ENCODE measurements at regions not wholly inside any gene's neighbourhood (a gene's known extent, or its start where the extent isn't known, plus 50 kb on each side); places are given as distances from the start of the nearest gene placed in this dataset.

GRCh38 chr13:73198991-73199411 is 140.2 kb downstream of the KLF5 start:
- POLR2A ChIA-PET = no interaction called here
- no peak for DNase-seq

GRCh38 chr13:73195091-73195490 is 136.3 kb downstream of the KLF5 start:
- no peak overlapping the region for H3K27ac Mint-ChIP-seq
- no peak for DNase-seq
- no peak for ATAC-seq (replicated peaks in 1 of 4)
- Histone ChIP-seq H3K4me3 (ENCODE audit: control insufficient read depth in 1 of 2, extremely low read depth in 1 of 2, low read length in 1 of 2) (no peak overlapping the region), H3K36me3 (ENCODE audit: control insufficient read depth in 2 of 2, extremely low read depth in 1 of 2, insufficient read depth in 1 of 2, low read length in 1 of 2) (no peaks in the 10 kb centered on the region), H3K27me3 (replicated peaks in 1 of 2; ENCODE audit: control insufficient read depth in 2 of 2, extremely low read depth in 1 of 2, insufficient read depth in 2 of 2, low read length in 1 of 2) (peaks cover 0 to 1% of the 10 kb centered on the region in 2 experiments), H3K4me1 (ENCODE audit: control insufficient read depth in 1 of 2, extremely low read depth in 1 of 2, insufficient read depth in 2 of 2, low read length in 2 of 2) (no peaks in the 10 kb centered on the region), H3K27ac (ENCODE audit: low read length) (no peak overlapping the region), H3K9me3 (no peaks in the 10 kb centered on the region)
- CTCF ChIA-PET = interaction anchor here in 1 of 2 donors (0.6 to 0.7 kb wide), 2 partner anchors 22 to 52 kb away, joined by 3 read pairs; no protein-coding TSS in a partner anchor
- H3K9me3 Mint-ChIP-seq = peaks cover 0 to 5% (median 0%) of the 10 kb centered on the region in 3 donors
- H3K27me3 Mint-ChIP-seq = peaks cover 0 to 8% of the 10 kb centered on the region in 2 donors
- H3K4me1 Mint-ChIP-seq = peaks cover 0 to 5% (median 3%) of the 10 kb centered on the region in 3 donors
- H3K4me3 Mint-ChIP-seq = no peak overlapping the region
- H3K36me3 Mint-ChIP-seq = no peaks in the 10 kb centered on the region
- POLR2A ChIA-PET = no interaction called here

More at GRCh38 chr13:73198991-73199411, 140.2 kb downstream of the KLF5 start:
- Histone ChIP-seq H3K9me3 (no peaks in the 10 kb centered on the region), H3K4me1 (ENCODE audit: control insufficient read depth in 1 of 2, extremely low read depth in 1 of 2, insufficient read depth in 2 of 2, low read length in 2 of 2) (no peaks in the 10 kb centered on the region), H3K36me3 (ENCODE audit: control insufficient read depth in 2 of 2, extremely low read depth in 1 of 2, insufficient read depth in 1 of 2, low read length in 1 of 2) (no peaks in the 10 kb centered on the region), H3K27me3 (replicated peaks in 1 of 2; ENCODE audit: control insufficient read depth in 2 of 2, extremely low read depth in 1 of 2, insufficient read depth in 2 of 2, low read length in 1 of 2) (peaks cover 0 to 5% of the 10 kb centered on the region in 2 experiments), H3K4me3 (ENCODE audit: control insufficient read depth in 1 of 2, extremely low read depth in 1 of 2, low read length in 1 of 2) (no peak overlapping the region), H3K27ac (ENCODE audit: low read length) (no peak overlapping the region)
- Mint-ChIP-seq H3K4me3 (no peak overlapping the region), H3K9me3 (peaks cover 0 to 4% (median 0%) of the 10 kb centered on the region in 3 donors), H3K36me3 (no peaks in the 10 kb centered on the region), H3K27me3 (peaks cover 16 to 18% of the 10 kb centered on the region in 2 donors), H3K4me1 (no peaks in the 10 kb centered on the region), H3K27ac (no peak overlapping the region)
- ATAC-seq (replicated peaks in 1 of 4) = no peak
- WGBS (ENCODE audit: insufficient coverage) = 67% methylated on average over 1 of the region's 4 CpGs
- CTCF ChIA-PET = no interaction called here

- Histone ChIP-seq H3K9me3 (no peaks in the 10 kb centered on the region), H3K36me3 (ENCODE audit: control insufficient read depth in 2 of 2, extremely low read depth in 1 of 2, insufficient read depth in 1 of 2, low read length in 1 of 2) (no peaks in the 10 kb centered on the region), H3K27ac (ENCODE audit: low read length) (no peak overlapping the region), H3K4me1 (ENCODE audit: control insufficient read depth in 1 of 2, extremely low read depth in 1 of 2, insufficient read depth in 2 of 2, low read length in 2 of 2) (no peaks in the 10 kb centered on the region), H3K4me3 (ENCODE audit: control insufficient read depth in 1 of 2, extremely low read depth in 1 of 2, low read length in 1 of 2) (no peak overlapping the region), H3K27me3 (replicated peaks in 1 of 2; ENCODE audit: control insufficient read depth in 2 of 2, extremely low read depth in 1 of 2, insufficient read depth in 2 of 2, low read length in 1 of 2) (no peaks in the 10 kb centered on the region)
- Mint-ChIP-seq H3K4me1 (peaks cover 0 to 5% (median 3%) of the 10 kb centered on the region in 3 donors), H3K4me3 (no peak overlapping the region), H3K36me3 (no peaks in the 10 kb centered on the region), H3K27ac (no peak overlapping the region), H3K9me3 (peaks cover 0 to 5% (median 0%) of the 10 kb centered on the region in 3 donors), H3K27me3 (peaks cover 0 to 8% of the 10 kb centered on the region in 2 donors)
- ChIA-PET POLR2A (no interaction called here), CTCF (no interaction called here)
- WGBS (ENCODE audit: insufficient coverage) = 8% methylated on average over 1 of the region's 4 CpGs
- no peak for ATAC-seq (replicated peaks in 1 of 4)
- no peak for DNase-seq
Measured at GRCh38 chr13:73194310-73194709, 135.5 kb downstream of the KLF5 start.

- H3K27ac ChIP-seq (ENCODE audit: low read length) = no peak overlapping the region
- no peak overlapping the region for H3K4me3 ChIP-seq (ENCODE audit: control insufficient read depth in 1 of 2, extremely low read depth in 1 of 2, low read length in 1 of 2)
- Mint-ChIP-seq H3K4me1 (peaks cover 0 to 5% (median 3%) of the 10 kb centered on the region in 3 donors), H3K36me3 (no peaks in the 10 kb centered on the region), H3K27me3 (peaks cover 0 to 8% of the 10 kb centered on the region in 2 donors), H3K9me3 (peaks cover 0 to 5% (median 0%) of the 10 kb centered on the region in 3 donors), H3K4me3 (no peak overlapping the region), H3K27ac (no peak overlapping the region)
- ATAC-seq (replicated peaks in 1 of 4) (no peak), DNase-seq (no peak)
- WGBS (ENCODE audit: insufficient coverage) = no CpG with 5 or more reads among the region's 1 CpG
- ChIA-PET POLR2A (interaction anchor here in 1 of 2 donors (0.6 kb wide), 1 partner anchor 630 kb away, joined by 4 read pairs; no protein-coding TSS in a partner anchor), CTCF (no interaction called here)
- no peaks in the 10 kb centered on the region for H3K27me3 ChIP-seq (replicated peaks in 1 of 2; ENCODE audit: control insufficient read depth in 2 of 2, extremely low read depth in 1 of 2, insufficient read depth in 2 of 2, low read length in 1 of 2)
- no peaks in the 10 kb centered on the region for H3K36me3 ChIP-seq (ENCODE audit: control insufficient read depth in 2 of 2, extremely low read depth in 1 of 2, insufficient read depth in 1 of 2, low read length in 1 of 2)
- no peaks in the 10 kb centered on the region for H3K4me1 ChIP-seq (ENCODE audit: control insufficient read depth in 1 of 2, extremely low read depth in 1 of 2, insufficient read depth in 2 of 2, low read length in 2 of 2)
- H3K9me3 ChIP-seq = no peaks in the 10 kb centered on the region
Measured at GRCh38 chr13:73193554-73193953, 134.7 kb downstream of the KLF5 start.

GRCh38 chr13:73190477-73190876 is 131.7 kb downstream of the KLF5 start:
- H3K4me3 Mint-ChIP-seq = no peak overlapping the region
- H3K27ac Mint-ChIP-seq = no peak overlapping the region

GRCh38 chr13:73189776-73190175 is 131.0 kb downstream of the KLF5 start:
- peaks cover 0 to 5% (median 3%) of the 10 kb centered on the region in 3 donors for H3K4me1 Mint-ChIP-seq
- H3K27me3 Mint-ChIP-seq = peaks cover 0 to 5% of the 10 kb centered on the region in 2 donors
- ATAC-seq (replicated peaks in 1 of 4) = no peak
- DNase-seq = no peak
- no peak overlapping the region for H3K4me3 Mint-ChIP-seq
- Histone ChIP-seq H3K9me3 (no peaks in the 10 kb centered on the region), H3K4me3 (ENCODE audit: control insufficient read depth in 1 of 2, extremely low read depth in 1 of 2, low read length in 1 of 2) (no peak overlapping the region), H3K27ac (ENCODE audit: low read length) (no peak overlapping the region), H3K4me1 (ENCODE audit: control insufficient read depth in 1 of 2, extremely low read depth in 1 of 2, insufficient read depth in 2 of 2, low read length in 2 of 2) (no peaks in the 10 kb centered on the region), H3K36me3 (ENCODE audit: control insufficient read depth in 2 of 2, extremely low read depth in 1 of 2, insufficient read depth in 1 of 2, low read length in 1 of 2) (no peaks in the 10 kb centered on the region), H3K27me3 (replicated peaks in 1 of 2; ENCODE audit: control insufficient read depth in 2 of 2, extremely low read depth in 1 of 2, insufficient read depth in 2 of 2, low read length in 1 of 2) (no peaks in the 10 kb centered on the region)
- H3K9me3 Mint-ChIP-seq = peaks cover 0 to 5% (median 0%) of the 10 kb centered on the region in 3 donors
- WGBS (ENCODE audit: insufficient coverage) = 78% methylated on average over 3 of the region's 8 CpGs
- H3K36me3 Mint-ChIP-seq = no peaks in the 10 kb centered on the region
- H3K27ac Mint-ChIP-seq = no peak overlapping the region
- ChIA-PET POLR2A (no interaction called here), CTCF (no interaction called here)

More at GRCh38 chr13:73190477-73190876, 131.7 kb downstream of the KLF5 start:
- Mint-ChIP-seq H3K9me3 (peaks cover 0 to 5% (median 0%) of the 10 kb centered on the region in 3 donors), H3K36me3 (no peaks in the 10 kb centered on the region), H3K4me1 (peaks cover 0 to 5% (median 3%) of the 10 kb centered on the region in 3 donors), H3K27me3 (peaks cover 0 to 5% of the 10 kb centered on the region in 2 donors)
- H3K27me3 ChIP-seq (replicated peaks in 1 of 2; ENCODE audit: control insufficient read depth in 2 of 2, extremely low read depth in 1 of 2, insufficient read depth in 2 of 2, low read length in 1 of 2) = no peaks in the 10 kb centered on the region
- ChIA-PET CTCF (interaction anchor here in 1 of 2 donors (0.7 kb wide), 1 partner anchor 41 kb away, joined by 3 read pairs; no protein-coding TSS in a partner anchor), POLR2A (no interaction called here)
- H3K4me1 ChIP-seq (ENCODE audit: control insufficient read depth in 1 of 2, extremely low read depth in 1 of 2, insufficient read depth in 2 of 2, low read length in 2 of 2) = no peaks in the 10 kb centered on the region
- no peak for ATAC-seq (replicated peaks in 1 of 4)
- no peak overlapping the region for H3K27ac ChIP-seq (ENCODE audit: low read length)
- DNase-seq = no peak
- H3K9me3 ChIP-seq = no peaks in the 10 kb centered on the region
- H3K36me3 ChIP-seq (ENCODE audit: control insufficient read depth in 2 of 2, extremely low read depth in 1 of 2, insufficient read depth in 1 of 2, low read length in 1 of 2) = no peaks in the 10 kb centered on the region
- 73% methylated on average over 3 of the region's 5 CpGs for WGBS (ENCODE audit: insufficient coverage)
- H3K4me3 ChIP-seq (ENCODE audit: control insufficient read depth in 1 of 2, extremely low read depth in 1 of 2, low read length in 1 of 2) = no peak overlapping the region

- Histone ChIP-seq H3K4me3 (ENCODE audit: control insufficient read depth in 1 of 2, extremely low read depth in 1 of 2, low read length in 1 of 2) (no peak overlapping the region), H3K36me3 (ENCODE audit: control insufficient read depth in 2 of 2, extremely low read depth in 1 of 2, insufficient read depth in 1 of 2, low read length in 1 of 2) (no peaks in the 10 kb centered on the region), H3K4me1 (ENCODE audit: control insufficient read depth in 1 of 2, extremely low read depth in 1 of 2, insufficient read depth in 2 of 2, low read length in 2 of 2) (no peaks in the 10 kb centered on the region), H3K27ac (ENCODE audit: low read length) (no peak overlapping the region), H3K27me3 (replicated peaks in 1 of 2; ENCODE audit: control insufficient read depth in 2 of 2, extremely low read depth in 1 of 2, insufficient read depth in 2 of 2, low read length in 1 of 2) (no peaks in the 10 kb centered on the region), H3K9me3 (no peaks in the 10 kb centered on the region)
- ATAC-seq (replicated peaks in 1 of 4) (no peak), DNase-seq (no peak)
- Mint-ChIP-seq H3K4me3 (no peak overlapping the region), H3K4me1 (peaks cover 0 to 5% (median 3%) of the 10 kb centered on the region in 3 donors), H3K9me3 (peaks cover 0 to 5% (median 0%) of the 10 kb centered on the region in 3 donors), H3K36me3 (no peaks in the 10 kb centered on the region), H3K27ac (no peak overlapping the region), H3K27me3 (peaks cover 0 to 5% of the 10 kb centered on the region in 2 donors)
- no CpG with 5 or more reads among the region's 2 CpGs for WGBS (ENCODE audit: insufficient coverage)
- ChIA-PET POLR2A (no interaction called here), CTCF (no interaction called here)
Measured at GRCh38 chr13:73189362-73189761, 130.6 kb downstream of the KLF5 start.

Data from T-cell (primary cell).